Ovary (tissue), 3 donors: ENCODE measurements at regions not wholly inside any gene's neighbourhood (a gene's known extent, or its start where the extent isn't known, plus 50 kb on each side); places are given as distances from the start of the nearest gene placed in this dataset.

ENCODE experiments used
- CTCF ChIP-seq, 3 donors: fragments of 450-650 bp in 2 of 3; fragments of 200-600 bp in 1 of 3; IDR thresholded peaks; one replicate each; pipeline versions ENCODE4 v1.5.1 to v1.8.0; 2016 to 2022; ENCODE audit warnings: antibody characterized with exemption in 3 of 3, mild to moderate bottlenecking in 1 of 3
- EP300 ChIP-seq: sonication (generic); formaldehyde crosslinking; IDR thresholded peaks from one replicate; pipeline ENCODE4 v1.6.1; 2017; ENCODE audit warnings: antibody characterized with exemption
- POLR2A ChIP-seq: fragments of 450-650 bp; IDR thresholded peaks from one replicate; pipeline ENCODE4 v1.6.1; 2017; ENCODE audit warnings: antibody characterized with exemption, mild to moderate bottlenecking, moderate library complexity
- donor health status: DM: no; HTN: no; CAD: no.

- TF ChIP-seq POLR2A, result no peak
- TF ChIP-seq CTCF (IDR thresholded peaks at IDR 0.05), result no peak
- no peak for TF ChIP-seq EP300
Observed at GRCh38 chr13:26971990-26972887, 199.4 kb downstream of the USP12 start.
